Non-pigmented ciliary epithelial cell (primary cell): ENCODE measurements at regions not wholly inside any gene's neighbourhood (a gene's known extent, or its start where the extent isn't known, plus 50 kb on each side); places are given as distances from the start of the nearest gene placed in this dataset.
"Not testable (repeated sequence)": the region's sequence is repeated elsewhere in the genome, so short reads cannot be mapped to it uniquely, and the experiment has no call there.

Source experiments
- DNase-seq: peaks from one replicate; pipeline ENCODE4 v3.0.0-alpha.2; 2010; ENCODE audit warnings: low read depth

DNA sequence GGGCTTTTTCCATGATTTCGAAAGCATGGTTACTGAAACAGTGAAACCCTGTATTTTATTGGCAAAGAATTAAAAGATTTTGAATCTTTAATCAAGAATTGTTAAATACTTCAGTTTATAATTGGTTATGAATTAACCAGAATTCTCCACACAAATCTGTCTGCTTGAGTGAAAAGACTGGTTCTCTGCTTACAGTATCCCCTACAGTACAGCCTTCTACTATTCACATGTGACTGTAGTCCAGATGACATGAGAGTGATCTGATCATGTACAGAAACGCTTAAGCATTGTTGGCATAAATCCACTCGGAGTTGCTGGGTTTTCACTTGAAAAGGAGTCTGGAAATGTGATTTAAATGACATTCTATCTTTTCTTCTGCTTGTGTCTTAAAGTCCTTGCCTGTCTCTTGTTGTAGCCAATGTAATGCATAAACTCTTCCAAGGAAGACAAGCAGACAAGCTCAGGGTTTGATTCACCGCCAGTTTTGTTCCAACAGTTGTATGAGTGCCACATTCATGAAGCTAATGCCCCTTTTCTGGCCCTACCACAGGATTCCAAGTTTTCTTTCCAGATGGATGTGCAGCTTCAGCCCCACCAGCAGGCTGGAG lies 222.0 kb upstream of the LRIG3 start:
- no peak for DNase-seq

GRCh38 chr12:59134750-59135149 lies 214.4 kb upstream of the LRIG3 start:
- DNase-seq, result no peak

DNA sequence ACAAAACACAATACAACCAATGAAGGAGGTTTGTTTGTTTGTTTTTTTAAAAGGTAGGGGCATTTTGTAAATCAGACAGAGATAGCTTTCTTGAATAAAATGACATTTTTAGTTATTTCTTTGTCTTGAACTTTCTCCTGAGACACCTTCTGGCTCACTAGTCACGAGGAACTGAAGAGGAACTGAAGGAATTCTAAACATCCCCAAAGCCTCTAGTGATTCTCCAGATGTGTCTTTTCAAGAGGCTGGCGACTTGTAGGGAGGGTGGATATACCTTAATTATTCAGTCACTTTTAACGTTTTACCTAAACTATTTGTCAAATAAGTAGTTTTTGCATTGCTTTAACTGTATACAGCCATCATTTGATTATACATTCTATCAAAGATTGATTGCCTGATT lies 211.2 kb upstream of the LRIG3 start:
- no peak for DNase-seq

GRCh38 chr12:59122784-59123183 lies 202.5 kb upstream of the LRIG3 start:
- no peak for DNase-seq

- no peak for DNase-seq
Measured at GRCh38 chr12:59121451-59121850, 201.1 kb upstream of the LRIG3 start.

DNA sequence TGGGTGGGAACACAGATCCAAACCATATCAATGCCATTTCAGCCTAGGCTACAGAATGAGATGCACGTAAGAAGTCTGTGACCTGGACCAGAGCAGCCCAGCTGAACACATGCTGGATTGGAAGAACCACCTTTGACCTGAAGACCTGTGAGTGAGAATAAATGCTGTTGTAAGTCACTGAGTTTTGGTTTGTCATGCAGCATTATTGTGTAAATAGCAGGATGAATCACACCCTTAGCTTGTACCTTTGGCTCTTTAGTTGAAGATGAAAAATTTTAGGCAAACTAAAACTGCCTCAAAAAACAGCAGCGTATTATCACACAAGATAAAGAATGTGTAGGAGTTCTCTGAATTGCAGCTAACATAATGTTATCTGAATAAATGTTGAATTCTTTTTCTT lies 199.4 kb upstream of the LRIG3 start:
- DNase-seq, result no peak

DNA sequence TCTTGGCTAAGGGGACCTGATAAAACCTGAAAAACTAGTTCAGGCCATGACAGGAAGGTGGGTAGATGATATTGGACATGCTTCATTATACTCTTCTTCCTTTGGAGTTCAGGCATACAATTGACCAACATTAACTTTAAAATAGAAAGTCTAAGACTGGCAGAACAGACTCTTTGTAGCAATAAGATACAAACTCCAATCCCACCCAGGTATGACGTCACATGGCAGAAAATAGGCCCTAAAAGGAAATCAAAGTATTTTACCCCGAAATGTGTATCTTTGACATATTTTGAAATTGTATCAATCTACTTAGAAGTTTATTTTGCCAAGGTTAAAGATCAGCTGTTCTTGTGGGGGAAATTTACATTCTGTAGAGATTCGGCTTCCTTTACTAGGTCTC lies 198.1 kb upstream of the LRIG3 start:
- DNase-seq, result no peak

GRCh38 chr12:59115995-59116394 lies 195.7 kb upstream of the LRIG3 start:
- no peak for DNase-seq

DNA sequence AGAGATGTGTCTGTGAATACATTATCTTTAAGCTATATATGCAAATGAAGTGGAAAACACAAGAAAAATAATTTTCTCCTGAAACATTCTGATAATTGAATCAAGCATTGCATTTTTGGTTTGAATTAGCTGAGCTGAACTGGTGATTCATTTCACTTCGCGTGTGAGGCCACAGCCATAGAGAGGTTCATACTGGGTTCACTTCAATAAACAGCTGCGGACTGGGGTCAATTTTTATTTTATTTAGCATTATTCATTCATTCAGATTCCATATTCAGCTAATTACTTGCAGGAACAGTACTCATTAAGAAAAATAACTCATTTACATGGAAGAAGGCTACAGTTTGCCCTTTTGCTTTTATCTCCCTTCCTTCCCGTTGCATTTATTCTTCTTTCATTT lies 195.2 kb upstream of the LRIG3 start:
- DNase-seq, result no peak

DNA sequence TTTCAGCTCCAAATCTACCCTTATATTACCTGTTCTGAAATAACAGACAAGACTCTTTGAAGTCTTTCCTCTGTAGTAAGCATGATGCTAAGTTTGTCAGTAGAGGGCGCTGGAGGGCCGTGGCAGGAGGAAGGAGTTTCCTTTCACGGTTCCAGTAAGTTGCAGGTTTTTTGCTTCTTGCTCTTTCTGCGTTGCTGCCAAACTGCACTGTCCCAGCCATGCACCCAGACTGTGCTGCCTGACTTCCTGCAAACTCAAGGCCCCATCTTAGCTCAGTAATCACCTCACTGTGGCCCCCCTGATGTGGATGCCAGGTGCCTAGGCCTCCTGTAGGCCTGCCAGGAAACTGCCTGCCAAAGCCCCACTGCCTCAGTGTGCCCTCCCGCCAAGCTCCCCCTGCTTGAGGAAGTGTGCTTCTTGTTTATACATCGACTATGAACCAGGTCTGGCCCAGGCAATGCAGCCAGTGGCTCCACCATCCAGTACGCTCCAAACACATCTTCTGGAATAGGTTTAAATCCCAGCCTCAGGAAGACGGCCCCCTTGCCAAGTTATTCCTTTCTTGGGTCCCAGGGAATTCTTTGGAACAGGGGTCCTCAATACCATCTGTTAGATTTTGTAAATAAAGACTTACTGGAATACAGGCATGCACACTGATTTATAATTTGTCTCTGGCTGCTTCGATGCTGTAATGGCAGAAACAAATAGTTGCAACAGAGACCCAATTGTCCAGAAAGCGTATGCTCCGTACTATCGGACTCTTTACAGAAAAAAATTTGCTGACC lies 193.7 kb upstream of the LRIG3 start:
- peak; percentile 58 for DNase-seq

- DNase-seq, result no peak
Measured at GRCh38 chr12:59111851-59112250, 191.5 kb upstream of the LRIG3 start.

- not testable (repeated sequence) for DNase-seq
Measured at GRCh38 chr12:59108516-59108915, 188.2 kb upstream of the LRIG3 start.

DNA sequence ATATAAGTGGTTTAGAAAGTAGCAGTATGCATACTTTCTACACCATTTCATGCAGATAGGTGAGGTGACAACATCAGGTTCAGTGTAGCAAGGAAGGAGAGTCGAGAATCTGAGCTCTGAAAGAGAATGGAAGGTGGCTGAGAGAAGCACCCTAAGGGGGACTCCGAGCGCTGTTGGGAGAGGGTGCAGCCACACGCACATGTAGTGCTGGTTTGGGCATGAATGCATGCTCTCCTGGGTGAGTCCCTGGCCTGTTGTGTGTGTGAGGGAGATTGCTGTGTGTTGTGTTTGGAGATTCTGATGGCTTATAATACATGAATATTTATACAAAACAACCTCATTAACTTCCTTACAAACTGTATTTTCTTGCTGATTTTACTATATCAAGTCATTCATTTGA lies 180.3 kb upstream of the LRIG3 start:
- DNase-seq, result no peak

GRCh38 chr12:59097876-59098275 lies 177.6 kb upstream of the LRIG3 start:
- no peak for DNase-seq

DNA sequence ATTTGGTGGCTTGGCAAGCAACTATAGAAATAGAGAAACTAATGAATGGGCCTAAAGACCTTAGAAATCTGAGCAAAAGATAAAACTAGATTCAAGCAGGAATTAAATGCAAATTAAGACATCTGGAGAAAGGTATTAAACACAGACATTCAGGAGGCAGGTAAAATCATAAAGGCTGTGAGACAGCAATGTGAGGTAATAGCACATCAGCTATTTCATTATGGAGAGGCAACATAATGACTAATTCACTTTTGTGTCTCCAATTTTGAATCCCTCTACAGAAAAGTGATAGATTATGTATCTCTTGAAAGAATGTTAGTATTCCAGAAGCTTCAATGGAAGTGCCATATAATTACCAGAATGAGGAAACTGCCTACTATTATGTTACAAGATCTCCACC lies 175.9 kb upstream of the LRIG3 start:
- no peak for DNase-seq

GRCh38 chr12:59093073-59093772 lies 172.9 kb upstream of the LRIG3 start:
- DNase-seq, result no peak

GRCh38 chr12:59088673-59089072 lies 168.4 kb upstream of the LRIG3 start:
- DNase-seq, result no peak

- DNase-seq, result no peak
Measured at GRCh38 chr12:59087691-59088090, 167.4 kb upstream of the LRIG3 start.

- DNase-seq, result no peak
Measured at GRCh38 chr12:59087077-59087673, 166.9 kb upstream of the LRIG3 start.

DNA sequence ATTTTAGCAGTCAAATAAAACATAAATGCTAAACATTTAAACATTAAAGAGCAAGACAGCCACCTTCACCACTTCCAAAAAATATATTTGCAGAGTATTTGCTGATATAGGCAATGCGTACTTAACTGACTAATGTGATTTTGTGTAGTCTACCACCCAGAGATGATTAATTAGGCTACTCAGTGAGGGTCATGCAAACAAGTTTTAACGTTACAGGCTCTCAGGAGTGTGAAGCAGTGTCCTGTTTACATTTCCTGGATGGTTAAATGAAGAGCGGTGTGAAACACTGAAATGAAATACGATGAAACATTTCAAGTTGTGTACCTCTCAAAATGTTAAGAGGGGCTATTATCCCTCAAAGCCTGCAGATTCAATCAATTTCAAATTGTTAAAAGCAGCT lies 165.8 kb upstream of the LRIG3 start:
- DNase-seq, result no peak

GRCh38 chr12:59085690-59086089 lies 165.4 kb upstream of the LRIG3 start:
- no peak for DNase-seq

DNA sequence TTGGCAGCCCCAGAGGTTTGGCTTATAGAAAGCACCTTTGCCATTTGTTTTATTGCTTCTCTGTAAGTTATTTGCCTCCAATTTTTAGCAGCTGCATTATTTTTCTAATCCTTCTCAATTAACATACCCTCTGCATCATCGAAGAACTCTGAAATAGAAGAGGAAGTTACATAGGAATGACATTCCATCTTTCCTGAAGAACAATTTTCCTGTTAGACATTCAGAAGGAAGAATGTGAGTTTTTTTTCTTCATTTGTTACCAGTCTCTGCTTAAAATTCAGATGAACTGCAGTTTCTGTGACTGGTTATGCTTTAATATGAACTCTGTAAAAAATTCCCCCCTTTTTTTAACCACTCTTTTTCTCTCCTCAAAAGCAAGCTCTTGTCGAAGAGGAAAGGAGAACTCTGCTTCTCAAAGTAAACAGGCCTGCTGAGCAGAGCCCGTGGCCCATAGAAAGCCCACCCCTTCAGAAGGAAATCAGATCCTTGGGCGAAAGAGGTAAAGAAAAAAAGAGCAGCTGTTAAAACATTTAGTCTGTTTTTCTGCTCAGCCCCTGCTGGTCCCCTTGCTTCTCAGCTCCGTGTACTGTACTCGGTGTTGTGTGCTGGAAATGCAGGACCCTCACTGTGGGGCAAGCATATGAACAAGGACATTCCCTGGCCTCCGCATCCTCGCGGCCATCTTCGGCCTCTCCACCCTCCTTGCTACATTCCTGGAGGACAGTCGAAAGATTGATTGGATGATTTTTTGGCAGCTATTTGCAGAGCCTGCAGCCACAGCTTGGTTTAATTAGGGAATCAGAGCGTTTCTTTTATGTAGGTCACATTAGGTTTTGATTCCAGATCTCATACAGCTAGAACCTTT lies 164.4 kb upstream of the LRIG3 start:
- no peak for DNase-seq
